Kidney epithelial cell (primary cell): ENCODE measurements at regions not wholly inside any gene's neighbourhood (a gene's known extent, or its start where the extent isn't known, plus 50 kb on each side); places are given as distances from the start of the nearest gene placed in this dataset.
A peak's percentile ranks its signal among the peaks of the same experiment; 100 is the strongest.

Experiments used
- DNase-seq: peaks from one replicate; pipeline ENCODE4 v3.0.0-alpha.2; 2010; ENCODE audit warnings: low read depth
- H3K27me3 ChIP-seq: 2 replicates; pipeline ENCODE4 v1.6.0; 2011; ENCODE audit warnings: low read length; ENCODE audit not compliant: control insufficient read depth, insufficient read depth
- H3K36me3 ChIP-seq: 2 replicates; pipeline ENCODE4 v1.5.1; 2011; ENCODE audit warnings: low read length; ENCODE audit not compliant: control insufficient read depth, insufficient read depth
- H3K4me3 ChIP-seq: 2 replicates; pipeline ENCODE4 v1.5.1; 2011; ENCODE audit warnings: low read depth, mild to moderate bottlenecking, control low read depth, low read length
- TF ChIP-seq, protein P1 (sequence below): IDR thresholded peaks from 2 replicates; pipeline ENCODE4 v1.5.1; 2011; ENCODE audit warnings: mild to moderate bottlenecking, moderate library complexity, low read length, control low read depth, inconsistent platforms; ENCODE audit not compliant: insufficient read depth, poor library complexity, severe bottlenecking

DNA sequence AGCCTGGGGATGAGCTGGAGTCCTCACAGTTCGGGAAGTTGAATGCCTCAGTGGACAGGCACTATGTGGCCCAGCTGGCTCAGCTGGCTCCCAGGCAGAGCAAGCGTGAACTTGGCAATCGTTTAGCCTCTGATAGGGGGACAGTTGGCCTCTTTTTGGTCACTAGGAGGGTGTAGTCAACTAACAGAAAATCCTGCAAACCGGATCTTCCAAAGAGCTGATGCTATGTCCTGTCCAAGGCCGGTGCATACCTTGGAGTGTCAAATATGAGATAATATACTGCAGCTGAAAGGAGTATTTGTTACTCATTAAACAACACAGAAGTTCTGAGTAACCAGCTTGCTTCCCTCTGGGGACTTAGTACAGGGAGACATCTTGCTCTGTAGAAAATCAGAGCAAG lies 126.2 kb upstream of the EXOC2 start:
- TF ChIP-seq, protein P1, sequence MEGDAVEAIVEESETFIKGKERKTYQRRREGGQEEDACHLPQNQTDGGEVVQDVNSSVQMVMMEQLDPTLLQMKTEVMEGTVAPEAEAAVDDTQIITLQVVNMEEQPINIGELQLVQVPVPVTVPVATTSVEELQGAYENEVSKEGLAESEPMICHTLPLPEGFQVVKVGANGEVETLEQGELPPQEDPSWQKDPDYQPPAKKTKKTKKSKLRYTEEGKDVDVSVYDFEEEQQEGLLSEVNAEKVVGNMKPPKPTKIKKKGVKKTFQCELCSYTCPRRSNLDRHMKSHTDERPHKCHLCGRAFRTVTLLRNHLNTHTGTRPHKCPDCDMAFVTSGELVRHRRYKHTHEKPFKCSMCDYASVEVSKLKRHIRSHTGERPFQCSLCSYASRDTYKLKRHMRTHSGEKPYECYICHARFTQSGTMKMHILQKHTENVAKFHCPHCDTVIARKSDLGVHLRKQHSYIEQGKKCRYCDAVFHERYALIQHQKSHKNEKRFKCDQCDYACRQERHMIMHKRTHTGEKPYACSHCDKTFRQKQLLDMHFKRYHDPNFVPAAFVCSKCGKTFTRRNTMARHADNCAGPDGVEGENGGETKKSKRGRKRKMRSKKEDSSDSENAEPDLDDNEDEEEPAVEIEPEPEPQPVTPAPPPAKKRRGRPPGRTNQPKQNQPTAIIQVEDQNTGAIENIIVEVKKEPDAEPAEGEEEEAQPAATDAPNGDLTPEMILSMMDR: no peak
- Histone ChIP-seq H3K4me3 (no peak overlapping the region), H3K27me3 (peaks cover 2% of the 10 kb centered on the region), H3K36me3 (no peaks in the 10 kb centered on the region)
- DNase-seq: no peak

DNA sequence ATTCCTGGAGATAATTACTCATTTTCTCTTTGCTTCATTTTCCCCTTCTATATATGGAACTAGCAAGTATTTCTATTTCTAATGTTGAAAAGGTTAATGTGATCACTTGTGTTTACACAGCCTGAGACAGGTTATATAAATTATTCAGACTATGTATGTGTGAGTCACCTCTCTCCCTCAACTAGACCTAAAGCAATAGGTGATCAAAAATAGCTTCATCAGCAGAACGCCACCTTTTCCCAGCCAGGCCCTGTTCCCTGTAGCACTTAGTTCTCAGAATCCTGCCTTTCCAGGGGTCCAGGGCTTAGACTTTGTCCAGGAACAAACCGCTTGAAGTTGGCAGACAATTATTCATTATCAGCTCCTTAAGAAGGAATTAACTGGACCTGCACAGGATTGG lies 125.3 kb upstream of the EXOC2 start:
- H3K36me3 ChIP-seq: no peaks in the 10 kb centered on the region
- no peak overlapping the region for H3K4me3 ChIP-seq
- no peak for DNase-seq
- TF ChIP-seq, protein P1: no peak
- H3K27me3 ChIP-seq: peaks cover 2% of the 10 kb centered on the region

- DNase-seq: no peak
- H3K27me3 ChIP-seq: peaks cover 2% of the 10 kb centered on the region
- TF ChIP-seq, protein P1: no peak
- H3K36me3 ChIP-seq: no peaks in the 10 kb centered on the region
- no peak overlapping the region for H3K4me3 ChIP-seq
Measured at GRCh38 chr6:816510-817084, 123.7 kb upstream of the EXOC2 start.

DNA sequence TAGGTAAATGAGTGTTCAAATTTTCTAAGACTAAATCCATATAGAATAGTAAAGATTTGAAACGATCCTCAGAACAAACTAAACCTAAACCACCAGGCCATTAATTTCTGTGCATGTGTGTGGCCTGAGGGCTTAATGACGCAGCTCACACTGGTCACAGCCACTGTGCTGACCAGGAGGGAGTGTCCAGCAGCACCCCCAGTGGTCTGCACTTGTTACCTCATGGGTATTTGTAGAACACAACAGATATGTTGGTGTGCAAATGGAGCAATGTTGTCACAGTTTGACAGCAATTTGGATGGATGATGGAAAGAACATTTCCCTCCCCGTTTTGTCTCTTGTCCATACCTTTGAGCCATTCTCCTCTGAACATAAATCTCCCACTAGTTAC lies 122.4 kb upstream of the EXOC2 start:
- TF ChIP-seq, protein P1: peak; percentile 46
- Histone ChIP-seq H3K36me3 (no peaks in the 10 kb centered on the region), H3K4me3 (no peak overlapping the region), H3K27me3 (peaks cover 2% of the 10 kb centered on the region)
- DNase-seq: no peak

DNA sequence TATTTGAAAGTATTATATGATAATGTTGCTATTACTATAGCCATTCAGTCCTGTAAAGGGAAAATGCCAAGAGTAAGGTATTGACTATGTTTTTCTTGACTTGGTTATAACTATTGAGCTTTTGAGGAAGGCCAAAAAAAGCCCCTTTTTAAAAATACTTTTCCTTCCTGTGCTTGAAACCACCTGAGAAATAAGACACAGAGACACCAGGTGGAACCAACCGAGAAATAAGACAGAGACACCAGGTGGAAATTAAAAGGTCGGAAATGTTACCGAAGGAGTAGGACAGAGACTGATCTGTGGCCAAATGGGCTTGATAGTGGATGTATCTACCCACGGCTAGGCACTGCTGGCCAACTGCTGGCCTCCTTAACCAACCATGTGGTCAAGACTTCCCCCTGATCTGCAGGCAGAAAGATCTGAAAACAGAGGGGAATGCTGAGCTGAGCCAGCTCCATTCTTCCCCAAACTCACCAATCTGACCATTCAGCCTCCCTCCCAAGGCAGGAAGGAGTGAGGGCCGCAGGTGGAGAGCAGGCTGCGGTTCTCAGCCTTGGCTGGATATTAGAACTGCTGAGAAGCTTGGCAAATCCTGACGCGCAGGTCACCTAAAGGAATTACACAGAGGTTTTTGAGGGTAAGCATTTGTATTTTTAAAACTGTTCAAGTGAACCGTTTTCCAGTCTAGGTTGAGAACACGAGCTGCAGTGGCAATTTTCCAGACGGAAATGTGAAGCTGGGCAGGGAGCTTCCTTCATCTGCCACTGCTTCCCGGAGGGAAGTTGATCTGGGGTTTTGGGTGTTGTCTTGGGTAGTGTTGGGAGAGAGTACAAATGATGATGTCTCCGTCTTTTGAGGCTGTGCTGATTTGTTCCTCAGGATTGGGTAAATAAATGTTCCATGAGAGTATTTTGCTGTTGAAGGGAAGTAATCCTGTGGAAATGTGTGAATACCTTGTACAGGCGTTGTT lies 121.7 kb upstream of the EXOC2 start:
- TF ChIP-seq, protein P1: no peak
- H3K27me3 ChIP-seq: peaks cover 2% of the 10 kb centered on the region
- H3K36me3 ChIP-seq: no peaks in the 10 kb centered on the region
- no peak for DNase-seq
- H3K4me3 ChIP-seq: no peak overlapping the region
